ENCODE measurements at regions not wholly inside any gene's neighbourhood (a gene's known extent, or its start where the extent isn't known, plus 50 kb on each side); places are given as distances from the start of the nearest gene placed in this dataset.
A peak's percentile ranks its signal among the peaks of the same experiment; 100 is the strongest.

- no peak for DNase-seq (ENCODE audit: low read depth)
Measured at GRCh38 chr9:13550519-13550918, 271.0 kb upstream of the MPDZ start.

GRCh38 chr9:13548535-13548934 is 269.0 kb upstream of the MPDZ start:
- DNase-seq (ENCODE audit: low read depth): no peak

- DNase-seq (ENCODE audit: low read depth): no peak
Measured at GRCh38 chr9:13535141-13535540, 255.6 kb upstream of the MPDZ start.

DNA sequence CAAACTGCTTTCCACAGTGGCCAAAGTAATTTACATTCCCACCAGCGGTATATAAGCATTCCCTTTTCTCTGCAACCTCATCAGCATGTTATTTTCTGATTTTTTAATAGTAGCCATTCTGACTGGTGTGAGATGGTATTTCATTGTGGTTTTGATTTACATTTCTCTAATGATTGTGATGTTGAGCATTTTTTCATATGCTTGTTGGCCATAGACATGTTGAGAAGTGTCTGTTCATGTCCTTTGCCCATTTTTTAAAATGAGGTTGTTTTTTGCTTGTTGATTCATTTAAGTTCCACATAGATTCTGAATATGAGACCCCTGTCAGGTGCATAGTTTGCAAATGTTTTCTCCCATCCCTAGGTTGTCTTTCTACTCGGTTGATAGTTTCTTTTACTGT is 254.5 kb upstream of the MPDZ start:
- no peak for DNase-seq (ENCODE audit: low read depth)

DNA sequence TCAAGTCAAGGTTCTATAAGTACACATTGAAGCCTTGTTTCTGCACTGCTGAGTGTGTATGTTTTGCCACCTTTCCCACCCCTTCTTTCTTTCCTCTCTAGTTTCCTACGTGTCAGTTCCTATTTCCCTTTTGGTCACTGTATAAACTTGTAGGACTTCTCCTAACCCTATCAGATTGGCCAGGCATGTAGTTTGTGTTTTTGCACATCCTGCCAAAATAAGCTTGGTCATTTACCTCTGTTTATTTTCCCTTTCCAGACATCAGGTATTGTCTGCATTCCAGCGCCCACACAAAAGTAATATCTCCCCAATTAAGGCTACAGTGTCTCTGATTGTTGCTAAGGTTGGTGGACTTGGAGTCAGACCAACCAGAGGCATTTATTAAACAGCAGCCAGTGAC is 252.9 kb upstream of the MPDZ start:
- DNase-seq (ENCODE audit: low read depth): no peak

DNA sequence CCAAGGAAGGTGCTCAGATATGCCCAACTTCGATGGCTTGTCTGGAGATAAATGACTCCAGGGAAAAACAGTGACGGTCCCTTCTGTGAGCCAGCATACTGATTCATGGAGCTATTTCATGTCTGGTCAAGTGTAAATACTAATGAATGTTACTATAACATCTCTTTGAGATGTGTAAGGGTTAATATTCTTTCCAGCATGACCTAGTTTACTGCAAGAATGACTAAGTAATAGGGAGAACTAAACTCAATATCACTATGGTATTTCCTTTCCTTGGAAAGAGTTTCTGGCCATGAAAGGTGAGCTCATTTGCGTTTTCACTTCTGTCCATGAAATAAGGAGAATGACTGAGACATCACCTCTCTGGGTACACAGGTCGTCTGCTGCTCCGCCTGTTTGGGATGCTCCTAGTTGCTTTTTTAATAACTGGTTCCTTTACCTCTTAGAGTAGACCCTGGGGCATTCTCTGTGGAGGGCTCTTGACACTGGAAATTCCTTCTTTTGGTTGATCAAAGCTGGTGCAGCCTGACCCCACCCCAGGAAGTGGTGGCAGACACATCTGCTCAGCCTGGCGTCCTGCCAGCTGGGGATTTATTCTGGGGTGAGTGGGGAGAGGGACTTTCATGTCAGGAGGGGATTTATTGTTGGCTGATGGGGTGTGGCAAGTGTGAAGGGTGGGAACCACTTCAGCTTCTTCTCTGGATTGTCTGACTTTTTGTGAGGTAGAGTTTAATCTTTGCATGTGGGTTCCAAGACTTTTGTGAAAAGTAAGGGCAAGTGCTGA is 250.0 kb upstream of the MPDZ start:
- DNase-seq (ENCODE audit: low read depth): no peak

DNA sequence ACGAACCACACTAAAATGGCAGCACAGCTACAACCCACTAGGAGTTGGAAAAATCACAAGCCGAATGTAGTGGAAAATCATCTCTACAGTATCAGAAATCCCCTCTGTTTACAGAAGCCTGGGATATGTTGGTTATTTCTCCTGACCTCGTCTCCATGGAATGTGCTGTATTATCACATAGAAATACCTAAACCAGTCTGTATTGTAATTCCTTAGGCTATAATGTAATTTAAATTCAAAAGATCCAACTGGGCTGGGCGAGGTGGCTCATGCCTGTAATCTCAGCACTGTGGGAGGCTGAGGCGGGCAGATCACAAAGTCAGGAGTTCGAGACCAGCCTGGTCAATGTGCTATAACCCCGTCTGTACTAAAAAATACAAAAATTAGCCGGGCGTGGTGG is 244.8 kb upstream of the MPDZ start:
- peak; percentile 8 for DNase-seq (ENCODE audit: low read depth)

DNA sequence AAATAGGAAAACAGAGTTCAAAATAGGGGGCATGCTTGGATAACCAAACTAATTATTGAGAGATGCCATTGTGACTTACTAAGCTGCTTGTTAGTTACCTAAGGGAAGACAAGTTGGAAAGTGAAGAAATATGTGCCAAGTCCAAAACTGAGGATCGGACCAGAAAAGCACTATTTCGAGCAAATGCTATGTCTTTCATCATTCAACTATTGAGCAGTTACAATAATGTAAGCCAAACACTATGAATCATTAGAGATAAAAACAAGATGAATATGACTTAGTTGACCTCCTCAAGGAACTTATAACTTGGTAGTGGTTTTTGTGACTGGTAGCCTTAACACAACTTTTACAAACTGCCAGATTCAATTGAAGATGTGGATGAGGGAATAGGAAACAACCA is 240.6 kb upstream of the MPDZ start:
- DNase-seq (ENCODE audit: low read depth): no peak

DNA sequence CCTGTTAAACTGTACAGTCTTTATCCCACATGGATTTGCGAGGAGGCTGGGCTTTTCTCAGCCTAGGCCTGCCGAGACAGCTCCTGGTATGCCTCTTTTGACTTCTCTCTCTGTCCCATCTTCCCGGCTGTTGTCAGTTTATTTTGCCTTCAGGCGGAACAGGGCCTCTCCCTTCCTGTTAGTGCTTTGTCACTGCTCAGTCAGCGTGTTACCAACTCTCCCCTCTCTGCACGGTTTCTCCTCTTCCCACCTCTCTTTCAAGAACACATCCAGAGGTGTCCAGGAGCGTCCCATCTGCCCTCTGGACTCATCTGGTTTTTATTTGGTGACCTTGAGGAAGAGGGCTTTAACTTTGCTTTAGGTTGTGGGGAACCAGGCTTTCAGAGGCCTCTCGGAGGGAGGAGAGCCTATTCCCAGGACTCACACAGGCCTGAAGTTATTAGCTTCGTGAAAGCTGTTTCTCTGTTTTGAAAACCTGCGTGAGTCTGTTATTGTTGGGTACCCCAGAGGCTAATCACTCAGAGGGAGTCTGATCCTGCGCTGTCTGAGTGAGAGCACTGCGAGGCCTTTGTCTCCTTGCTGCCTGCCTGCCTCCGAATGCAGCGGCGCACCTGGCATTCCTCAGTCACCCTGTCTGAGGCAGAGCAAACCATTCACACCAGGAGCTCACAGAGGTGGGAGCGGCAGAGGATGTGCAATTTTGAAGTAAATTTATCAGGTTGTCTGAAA is 234.4 kb upstream of the MPDZ start:
- DNase-seq (ENCODE audit: low read depth): no peak

DNA sequence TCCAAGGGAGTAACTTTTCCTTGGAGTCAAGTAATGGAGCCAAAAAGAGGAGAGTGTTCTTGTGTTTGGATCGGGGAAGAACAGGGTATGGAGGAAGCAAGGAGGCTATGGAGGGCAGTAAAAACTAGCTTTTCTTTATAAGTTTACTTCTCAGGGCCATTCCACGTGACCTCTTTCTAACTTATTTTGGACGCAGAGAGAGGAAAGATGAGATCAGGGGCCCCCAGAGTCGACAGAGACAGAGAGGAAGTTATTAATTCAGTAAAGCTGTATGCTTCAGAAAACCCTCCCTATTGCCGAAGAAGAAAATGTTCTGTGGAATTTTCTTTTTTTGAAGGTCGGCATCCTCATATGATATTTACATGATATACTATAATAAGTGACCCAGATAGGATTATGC is 233.8 kb upstream of the MPDZ start:
- DNase-seq (ENCODE audit: low read depth): no peak

GRCh38 chr9:13508681-13509080 is 229.2 kb upstream of the MPDZ start:
- DNase-seq (ENCODE audit: low read depth): no peak

DNA sequence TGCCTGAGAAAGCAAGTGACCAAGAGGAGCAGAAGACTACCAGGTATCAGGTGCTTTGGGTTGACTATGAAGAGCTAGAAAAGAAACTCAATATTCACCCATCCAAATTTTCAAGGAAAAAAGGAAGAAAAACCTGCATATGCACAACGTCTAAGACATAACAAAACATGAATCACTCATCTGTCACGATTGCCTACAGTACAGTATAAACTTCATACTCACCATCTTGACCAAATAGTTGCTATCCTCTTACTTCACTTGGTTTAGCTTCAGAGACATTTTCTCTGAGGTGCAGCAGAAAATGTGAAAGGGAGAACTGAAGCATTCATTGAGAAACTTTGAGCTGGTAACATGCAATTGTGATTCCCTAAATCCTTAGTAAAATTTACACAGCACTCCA is 228.6 kb upstream of the MPDZ start:
- DNase-seq (ENCODE audit: low read depth): no peak

DNA sequence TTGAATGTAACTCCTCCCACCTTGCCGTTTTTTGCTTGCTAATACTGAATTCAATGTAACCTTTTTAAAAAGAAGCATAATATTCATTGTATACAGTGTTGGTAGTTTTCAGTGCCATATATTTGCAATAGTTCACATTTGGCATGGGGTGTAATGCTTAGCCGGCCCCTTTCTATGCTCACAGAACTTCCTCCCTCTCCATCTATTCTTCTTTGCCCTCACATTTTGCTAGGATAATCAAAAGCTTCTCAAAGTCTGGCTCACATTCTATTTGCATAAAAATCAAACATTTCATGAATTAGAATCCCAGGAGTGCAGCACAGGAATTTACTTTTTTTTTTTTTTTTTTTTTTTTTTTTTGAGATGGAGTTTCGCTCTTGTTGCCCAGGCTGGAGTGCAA is 226.3 kb upstream of the MPDZ start:
- no peak for DNase-seq (ENCODE audit: low read depth)

DNA sequence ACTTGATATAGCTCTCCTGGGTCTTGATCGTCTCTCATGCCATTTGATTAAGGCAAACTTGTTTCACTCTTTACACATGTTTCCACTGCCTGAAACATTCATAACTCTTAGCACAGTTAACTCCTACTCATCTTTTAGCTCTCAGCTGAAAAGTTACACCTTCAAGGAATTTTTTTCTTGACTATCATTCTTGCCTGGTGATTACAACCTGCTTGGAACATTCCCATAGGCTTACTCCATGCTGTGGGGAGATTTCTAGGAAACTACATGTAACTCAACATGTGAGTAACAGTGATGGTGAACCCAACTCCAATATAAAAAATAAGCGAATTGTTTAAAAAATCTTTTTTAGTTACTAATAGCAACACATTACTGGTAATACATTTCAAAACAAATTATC is 224.1 kb upstream of the MPDZ start:
- no peak for DNase-seq (ENCODE audit: low read depth)

DNA sequence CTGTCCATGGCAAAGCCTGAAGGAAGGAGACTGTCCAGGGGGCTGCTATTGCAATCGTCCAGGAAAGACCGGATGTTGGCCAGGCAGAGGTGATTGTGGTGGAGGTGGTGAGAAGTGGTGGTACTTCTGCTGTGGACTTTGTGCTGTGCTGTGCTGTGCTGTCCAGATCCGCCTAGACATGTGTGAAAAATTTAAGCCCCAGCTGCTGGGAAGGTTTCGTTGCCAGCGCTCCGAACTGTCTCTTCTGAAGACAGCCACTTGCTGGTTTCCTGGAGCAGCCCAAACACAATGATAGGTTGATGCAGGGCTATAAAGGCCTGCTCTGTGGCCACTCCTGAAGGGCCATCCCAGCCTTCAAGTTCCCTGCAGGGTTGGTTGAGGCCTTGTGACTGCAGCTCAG is 223.0 kb upstream of the MPDZ start:
- DNase-seq (ENCODE audit: low read depth): no peak

DNA sequence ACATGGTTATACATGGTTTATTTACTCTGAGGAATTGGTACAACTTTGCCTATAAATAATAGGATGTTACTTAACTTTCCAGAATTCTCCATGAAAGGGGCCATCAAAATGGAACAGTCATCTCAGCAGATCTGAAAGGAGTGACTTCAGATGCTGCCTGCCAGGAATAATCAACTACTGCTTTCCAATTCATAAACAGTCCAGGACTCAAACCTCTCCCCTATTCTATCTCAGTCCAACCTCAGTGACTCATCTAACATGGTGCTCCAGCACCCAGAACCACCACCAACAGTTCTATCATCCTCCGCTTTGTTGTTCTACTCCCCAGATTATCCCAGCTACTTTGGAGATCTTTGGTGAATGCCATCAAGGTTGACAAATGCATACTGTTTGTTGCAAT is 221.5 kb upstream of the MPDZ start:
- no peak for DNase-seq (ENCODE audit: low read depth)

DNA sequence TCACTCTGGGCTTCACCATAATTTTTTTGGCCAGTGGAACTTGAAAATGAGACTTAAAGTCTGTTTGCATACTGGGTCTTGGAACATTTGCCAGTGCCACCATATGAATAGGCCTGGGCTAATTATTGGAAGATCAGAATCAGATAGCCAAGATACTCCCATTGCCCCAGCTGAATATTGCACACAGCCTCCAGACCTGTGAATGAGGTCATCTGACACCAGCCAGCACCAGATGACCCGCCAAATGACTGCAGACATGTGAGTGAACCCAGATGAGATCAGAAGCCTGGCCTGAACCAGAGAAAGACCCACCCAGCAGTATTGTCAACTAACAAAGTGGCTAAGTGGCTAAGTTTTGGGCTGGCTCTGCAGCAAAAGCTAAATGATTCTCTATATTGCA is 220.5 kb upstream of the MPDZ start:
- no peak for DNase-seq (ENCODE audit: low read depth)

DNA sequence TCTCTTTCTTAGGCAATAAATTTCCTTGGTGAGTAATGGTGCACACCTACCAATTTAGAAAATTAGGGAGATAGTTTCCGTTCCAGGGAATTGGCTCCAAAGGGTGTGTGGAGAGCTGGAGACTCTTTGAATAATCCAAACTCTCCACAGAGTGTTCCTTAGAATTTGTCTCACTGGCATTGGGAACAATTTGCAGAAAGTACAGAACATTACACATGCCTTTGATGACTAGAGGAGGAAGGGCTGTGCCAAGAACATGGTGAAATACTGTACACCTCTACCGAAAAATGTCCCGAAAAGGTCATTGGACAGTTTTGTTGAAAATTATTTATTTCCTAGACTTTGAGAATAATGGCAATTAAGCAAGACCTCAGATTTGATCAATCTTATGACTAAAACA is 214.2 kb upstream of the MPDZ start:
- DNase-seq (ENCODE audit: low read depth): no peak

DNA sequence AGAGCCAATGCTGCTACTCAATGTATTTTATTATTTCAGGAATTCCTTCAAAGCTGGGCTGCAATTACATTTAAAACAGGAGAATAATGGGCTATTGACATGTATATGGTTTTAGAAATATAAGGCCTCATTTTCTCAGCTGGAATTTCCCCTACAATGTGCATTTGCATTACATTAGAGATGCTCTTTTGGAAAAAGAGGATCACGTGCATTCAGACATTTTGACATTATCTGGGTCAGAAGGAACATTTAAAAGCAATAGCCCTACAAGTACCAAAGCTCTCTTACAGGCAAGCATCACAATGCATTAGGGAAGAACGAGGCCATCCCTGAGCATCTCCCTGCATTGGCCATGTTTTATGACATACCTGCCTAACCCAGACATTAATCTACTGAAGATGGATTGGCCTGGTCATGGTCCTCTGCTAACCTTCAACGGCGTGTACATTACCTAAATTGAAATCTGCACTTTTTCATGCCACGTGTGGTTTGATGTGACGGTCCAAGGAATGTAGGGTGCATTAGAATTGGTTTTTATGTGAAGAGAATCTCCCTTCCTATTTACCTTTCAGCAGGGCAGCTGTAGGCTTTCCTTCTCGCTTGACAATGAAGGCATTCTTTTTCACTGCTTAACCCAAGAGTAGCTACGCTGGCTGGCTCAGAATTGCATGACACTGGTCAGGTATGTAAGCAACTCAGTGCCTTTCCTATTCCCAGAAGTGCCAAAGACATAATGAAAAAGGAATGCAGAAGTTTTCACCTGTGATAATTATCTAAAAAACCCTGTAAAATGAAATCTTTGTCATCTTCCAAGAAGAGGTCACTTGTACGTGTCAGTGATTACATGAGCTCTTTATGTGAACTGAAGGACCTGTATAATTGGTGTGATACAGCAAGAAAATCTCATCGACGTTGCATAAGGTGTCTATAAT is 212.3 kb upstream of the MPDZ start:
- DNase-seq (ENCODE audit: low read depth): no peak

- no peak for DNase-seq (ENCODE audit: low read depth)
Measured at GRCh38 chr9:13491138-13491492, 211.6 kb upstream of the MPDZ start.

DNA sequence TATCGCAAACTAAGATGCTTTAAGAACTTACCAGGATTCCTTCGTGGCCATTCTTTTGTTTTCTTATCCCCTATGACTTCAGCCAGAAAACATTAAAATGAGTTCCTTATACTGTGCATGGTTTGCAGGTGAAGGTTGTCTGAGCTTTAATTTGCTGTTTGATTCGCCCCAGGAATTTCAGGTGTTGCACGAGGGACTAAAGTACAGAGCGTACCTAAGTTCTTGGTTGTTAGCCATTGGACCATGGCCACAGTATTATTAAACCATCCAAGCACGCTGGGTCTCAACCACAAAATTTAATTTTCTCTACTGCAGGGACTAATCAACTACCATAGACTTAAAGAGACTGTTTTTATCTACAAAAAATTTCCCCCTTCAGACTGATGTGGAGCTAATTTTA is 208.4 kb upstream of the MPDZ start:
- no peak for DNase-seq (ENCODE audit: low read depth)

DNA sequence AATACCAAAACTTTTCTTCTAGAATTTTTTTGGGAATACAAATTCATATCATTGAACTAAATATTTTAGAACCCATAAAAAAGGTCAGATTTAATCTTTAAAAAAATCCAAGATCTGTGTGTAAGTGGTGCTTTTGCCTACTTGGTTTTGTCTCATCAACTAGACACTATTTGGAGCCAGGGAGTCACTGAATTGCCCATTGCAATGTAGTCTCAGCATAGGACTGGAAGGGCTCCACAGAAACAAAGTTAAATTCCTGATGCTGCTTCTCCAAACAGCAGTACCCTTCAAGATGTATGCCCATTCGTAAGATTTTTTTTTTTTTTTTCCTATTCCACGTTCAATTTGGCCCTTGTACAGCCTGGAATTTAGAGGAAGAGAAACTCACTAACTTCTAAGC is 208.0 kb upstream of the MPDZ start:
- DNase-seq (ENCODE audit: low read depth): no peak

GRCh38 chr9:13487071-13487470 is 207.6 kb upstream of the MPDZ start:
- no peak for DNase-seq (ENCODE audit: low read depth)

Data from non-pigmented ciliary epithelial cell (primary cell).